SK-N-SH treated with all-trans-retinoic acid at 6 μM for 48 hours (cell line): ENCODE measurements at regions not wholly inside any gene's neighbourhood (a gene's known extent, or its start where the extent isn't known, plus 50 kb on each side); places are given as distances from the start of the nearest gene placed in this dataset.
"Not testable (repeated sequence)": the region's sequence is repeated elsewhere in the genome, so short reads cannot be mapped to it uniquely, and the experiment has no call there.

Experiments used
- ATAC-seq: fragments of 200-7000 bp; cut with Tn5 transposase; 3 replicates; pipeline ENCODE4 v1.9.1; 2020; ENCODE audit warnings: mild to moderate bottlenecking, moderate library complexity
- CSDC2 ChIP-seq: fragments of 250-450 bp; sonication (Bioruptor Pico); IDR thresholded peaks from 2 replicates; pipeline ENCODE4 v1.5.0; 2020; ENCODE audit warnings: mild to moderate bottlenecking, moderate library complexity
- ESRRG ChIP-seq: fragments of 250-450 bp; sonication (Bioruptor Pico); IDR thresholded peaks from 2 replicates; pipeline ENCODE4 v1.6.1; 2021; ENCODE audit warnings: mild to moderate bottlenecking
- OSR1 ChIP-seq: fragments of 250-450 bp; sonication (Bioruptor Pico); IDR thresholded peaks from 2 replicates; pipeline ENCODE4 v1.8.0; 2022; ENCODE audit warnings: moderate library complexity, mild to moderate bottlenecking, inconsistent platforms
- RARB ChIP-seq: fragments of 250-450 bp; sonication (Bioruptor Pico); IDR thresholded peaks from 2 replicates; pipeline ENCODE4 v1.8.0; 2021; ENCODE audit warnings: mild to moderate bottlenecking, moderate library complexity
- SNAI2 ChIP-seq: fragments of 250-450 bp; sonication (Bioruptor Pico); IDR thresholded peaks from 2 replicates; pipeline ENCODE4 v1.5.0; 2020; ENCODE audit warnings: mild to moderate bottlenecking, moderate library complexity
- ZC3H10 ChIP-seq: fragments of 250-450 bp; sonication (Bioruptor Pico); IDR thresholded peaks from 2 replicates; pipeline ENCODE4 v1.5.1; 2021; ENCODE audit warnings: mild to moderate bottlenecking, moderate library complexity
- ZFP3 ChIP-seq: fragments of 250-450 bp; sonication (Bioruptor Pico); IDR thresholded peaks from 2 replicates; pipeline ENCODE4 v1.5.0; 2020; ENCODE audit warnings: mild to moderate bottlenecking, moderate library complexity
- TF ChIP-seq, protein P1 (sequence below): fragments of 250-450 bp; sonication (Bioruptor Pico); IDR thresholded peaks from 2 replicates; pipeline ENCODE4 v1.8.0; 2021; ENCODE audit warnings: low read depth, mild to moderate bottlenecking, moderate library complexity, borderline replicate concordance

DNA sequence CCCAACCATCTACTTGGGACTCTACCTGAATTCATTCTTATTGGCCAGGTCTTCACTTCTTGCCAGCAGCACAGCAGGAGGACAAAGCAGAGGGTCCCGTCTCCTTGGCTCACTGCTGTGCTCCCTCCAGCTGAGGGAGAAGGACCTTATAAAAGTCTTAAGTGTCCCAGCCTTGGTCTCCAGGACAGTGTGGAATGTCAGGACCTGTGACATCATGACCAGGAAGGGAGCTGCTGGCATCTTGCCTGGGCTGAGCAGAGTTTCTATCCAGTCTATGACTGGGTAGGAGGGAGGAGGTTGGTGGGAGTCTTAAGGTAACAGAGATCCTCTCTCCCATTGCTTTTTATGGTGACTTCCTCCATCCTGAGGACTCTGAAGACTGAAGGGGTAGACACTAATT, 56.6 kb upstream of the ANKRD10 start (continued):
- TF ChIP-seq, protein P1, sequence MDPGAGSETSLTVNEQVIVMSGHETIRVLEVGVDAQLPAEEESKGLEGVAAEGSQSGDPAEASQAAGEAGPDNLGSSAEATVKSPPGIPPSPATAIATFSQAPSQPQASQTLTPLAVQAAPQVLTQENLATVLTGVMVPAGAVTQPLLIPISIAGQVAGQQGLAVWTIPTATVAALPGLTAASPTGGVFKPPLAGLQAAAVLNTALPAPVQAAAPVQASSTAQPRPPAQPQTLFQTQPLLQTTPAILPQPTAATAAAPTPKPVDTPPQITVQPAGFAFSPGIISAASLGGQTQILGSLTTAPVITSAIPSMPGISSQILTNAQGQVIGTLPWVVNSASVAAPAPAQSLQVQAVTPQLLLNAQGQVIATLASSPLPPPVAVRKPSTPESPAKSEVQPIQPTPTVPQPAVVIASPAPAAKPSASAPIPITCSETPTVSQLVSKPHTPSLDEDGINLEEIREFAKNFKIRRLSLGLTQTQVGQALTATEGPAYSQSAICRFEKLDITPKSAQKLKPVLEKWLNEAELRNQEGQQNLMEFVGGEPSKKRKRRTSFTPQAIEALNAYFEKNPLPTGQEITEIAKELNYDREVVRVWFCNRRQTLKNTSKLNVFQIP, result no peak
- TF ChIP-seq OSR1 (CRISPR knock-in tag) (no peak), CSDC2 (CRISPR knock-in tag) (no peak)

- not testable (repeated sequence) for ATAC-seq
These were observed 52.4 kb upstream of the ANKRD10 start for GRCh38 chr13:110967156-110967855.

DNA sequence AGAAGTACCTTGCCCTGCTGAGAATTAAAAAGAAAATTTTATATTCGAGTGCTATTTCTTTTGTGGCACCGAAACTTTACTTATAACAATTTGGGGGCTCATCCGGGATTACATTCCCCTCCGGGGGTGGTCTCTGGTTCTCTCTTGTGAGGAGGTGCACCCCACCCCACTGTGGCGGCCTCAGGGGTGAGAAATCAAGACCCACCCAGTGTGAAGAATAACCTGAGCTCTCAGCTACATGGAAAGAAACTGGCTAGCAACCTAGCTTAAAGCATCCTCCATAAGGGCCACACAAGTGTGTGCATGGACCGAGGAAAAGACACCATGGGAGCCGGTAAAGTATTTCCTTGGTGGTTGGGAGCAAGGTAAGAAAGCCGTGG, 50.9 kb upstream of the ANKRD10 start:
- ATAC-seq, result no peak
- TF ChIP-seq RARB (CRISPR knock-in tag) (no peak), ZFP3 (no peak), ESRRG (CRISPR knock-in tag) (no peak), SNAI2 (CRISPR knock-in tag) (no peak)

DNA sequence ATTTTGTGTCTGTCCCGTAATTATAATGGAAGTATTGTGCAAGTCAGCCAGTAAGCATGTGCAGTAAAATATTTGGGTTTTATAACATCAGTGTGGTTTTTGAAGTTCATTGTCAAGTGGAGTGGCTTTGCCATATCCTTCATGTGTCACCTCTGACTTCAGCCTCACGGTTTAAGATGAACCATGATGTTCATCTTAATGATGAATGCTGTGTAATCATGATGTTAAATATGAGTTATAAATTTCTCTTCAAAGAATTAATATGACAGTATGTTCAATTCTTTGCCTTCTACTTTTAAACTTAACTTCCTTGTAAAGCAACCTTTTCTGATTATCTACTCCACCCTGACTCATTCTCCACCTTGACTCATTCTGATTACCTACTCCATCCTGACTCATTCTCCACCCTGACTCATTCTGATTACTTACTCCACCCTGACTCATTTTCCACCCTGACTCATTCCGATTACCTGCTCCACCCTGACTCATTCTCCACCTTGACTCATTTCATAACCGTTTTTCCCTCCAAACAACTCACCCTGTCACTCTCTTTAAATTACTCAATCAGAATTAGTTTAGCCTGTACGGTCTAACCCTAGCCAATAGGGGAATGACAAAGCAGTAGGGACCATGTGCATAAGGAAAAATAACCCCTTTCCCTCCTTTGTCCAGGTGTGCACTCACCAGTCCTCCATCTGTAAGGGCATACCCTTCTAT, 50.3 kb upstream of the ANKRD10 start:
- TF ChIP-seq, protein P1, result no peak
- no peak for TF ChIP-seq ZC3H10 (CRISPR knock-in tag)
- ATAC-seq, result no peak
